ENCODE measurements at regions not wholly inside any gene's neighbourhood (a gene's known extent, or its start where the extent isn't known, plus 50 kb on each side); places are given as distances from the start of the nearest gene placed in this dataset.

DNA sequence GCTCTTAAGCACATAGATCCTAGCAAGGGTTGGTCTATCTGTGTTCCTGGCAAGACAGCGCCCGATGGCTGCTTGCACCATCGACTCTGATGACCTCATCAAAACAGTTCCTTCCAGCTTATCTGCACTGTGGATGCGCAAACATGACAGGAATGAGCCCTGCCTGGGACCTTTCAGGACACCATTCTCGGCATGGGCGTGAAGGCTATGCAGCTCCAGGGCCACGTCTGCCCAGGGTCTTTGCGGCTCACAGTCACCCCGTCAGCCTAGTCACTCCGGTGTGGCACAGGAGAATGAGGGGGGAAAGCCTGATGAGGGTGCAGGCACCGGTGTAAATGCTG lies 147.8 kb upstream of the TWIST2 start:
- TF ChIP-seq, protein P1, sequence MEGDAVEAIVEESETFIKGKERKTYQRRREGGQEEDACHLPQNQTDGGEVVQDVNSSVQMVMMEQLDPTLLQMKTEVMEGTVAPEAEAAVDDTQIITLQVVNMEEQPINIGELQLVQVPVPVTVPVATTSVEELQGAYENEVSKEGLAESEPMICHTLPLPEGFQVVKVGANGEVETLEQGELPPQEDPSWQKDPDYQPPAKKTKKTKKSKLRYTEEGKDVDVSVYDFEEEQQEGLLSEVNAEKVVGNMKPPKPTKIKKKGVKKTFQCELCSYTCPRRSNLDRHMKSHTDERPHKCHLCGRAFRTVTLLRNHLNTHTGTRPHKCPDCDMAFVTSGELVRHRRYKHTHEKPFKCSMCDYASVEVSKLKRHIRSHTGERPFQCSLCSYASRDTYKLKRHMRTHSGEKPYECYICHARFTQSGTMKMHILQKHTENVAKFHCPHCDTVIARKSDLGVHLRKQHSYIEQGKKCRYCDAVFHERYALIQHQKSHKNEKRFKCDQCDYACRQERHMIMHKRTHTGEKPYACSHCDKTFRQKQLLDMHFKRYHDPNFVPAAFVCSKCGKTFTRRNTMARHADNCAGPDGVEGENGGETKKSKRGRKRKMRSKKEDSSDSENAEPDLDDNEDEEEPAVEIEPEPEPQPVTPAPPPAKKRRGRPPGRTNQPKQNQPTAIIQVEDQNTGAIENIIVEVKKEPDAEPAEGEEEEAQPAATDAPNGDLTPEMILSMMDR (IDR thresholded peaks at IDR 0.05; ENCODE audit: insufficient read depth, low read length) = no peak
- no peak for TF ChIP-seq POLR2AphosphoS5 (IDR thresholded peaks at IDR 0.05; ENCODE audit: low read depth)
- no peak for TF ChIP-seq REST (IDR thresholded peaks at IDR 0.05; ENCODE audit: insufficient replicate concordance, low read depth)

All from HL-60 (cell line).